SK-N-MC (cell line): ENCODE measurements at regions not wholly inside any gene's neighbourhood (a gene's known extent, or its start where the extent isn't known, plus 50 kb on each side); places are given as distances from the start of the nearest gene placed in this dataset.

Experiments
- EZH2 ChIP-seq: fragments of 200-600 bp; sonication (generic); IDR thresholded peaks from one replicate; pipeline ENCODE4 v1.6.1; 2017; ENCODE audit warnings: antibody characterized with exemption
- FOXP2 ChIP-seq: optimal IDR thresholded peaks from 2 replicates; pipeline ENCODE3; 2011; ENCODE audit warnings: mild to moderate bottlenecking, moderate library complexity; ENCODE audit not compliant: insufficient read depth; ENCODE audit errors: extremely low read length, control extremely low read depth
- POLR2AphosphoS5 ChIP-seq: IDR thresholded peaks from 2 replicates; pipeline ENCODE4 v1.6.1; 2012; ENCODE audit warnings: mild to moderate bottlenecking, low read depth, low read length, borderline replicate concordance

- TF ChIP-seq POLR2AphosphoS5 (no peak), FOXP2 (no peak), EZH2 (no peak)
Observed at GRCh38 chr2:120862201-120863060, 126.8 kb downstream of the GLI2 start.
